OCI-LY3 (cell line): ENCODE measurements at regions not wholly inside any gene's neighbourhood (a gene's known extent, or its start where the extent isn't known, plus 50 kb on each side); places are given as distances from the start of the nearest gene placed in this dataset.

Experiments used
- EZH2phosphoT487 ChIP-seq: fragments of 200-600 bp; shearing (Covaris generic); IDR thresholded peaks from 2 replicates; pipeline ENCODE4 v1.6.1; 2018; ENCODE audit warnings: antibody characterized with exemption, mixed run types, low read depth
- TF ChIP-seq, protein P1 (sequence below): fragments of 200-600, 300-600 bp; sonication (generic); IDR thresholded peaks from 2 replicates; pipeline ENCODE4 v1.5.1; 2014; ENCODE audit warnings: antibody characterized with exemption, low read length, low read depth

DNA sequence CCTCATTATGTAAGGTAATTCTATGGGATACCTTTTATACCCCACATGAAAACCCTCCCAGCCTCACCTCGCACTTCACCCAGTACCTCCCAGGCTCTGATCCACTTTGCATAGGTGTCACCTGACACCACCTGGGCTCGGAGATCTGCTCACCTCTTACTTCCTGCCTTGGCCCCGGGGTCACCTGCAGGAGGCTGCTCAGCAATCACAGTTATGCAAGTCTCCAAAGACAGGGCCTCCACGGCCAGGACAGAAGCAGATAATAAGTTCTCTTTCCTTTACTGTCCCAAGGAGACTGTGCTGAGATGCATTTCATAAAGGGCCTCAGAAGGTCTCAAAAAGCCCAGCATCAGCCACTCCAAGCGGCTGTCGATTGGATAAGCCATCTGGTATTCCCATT is 112.4 kb upstream of the PPP2R2D start:
- TF ChIP-seq, protein P1, sequence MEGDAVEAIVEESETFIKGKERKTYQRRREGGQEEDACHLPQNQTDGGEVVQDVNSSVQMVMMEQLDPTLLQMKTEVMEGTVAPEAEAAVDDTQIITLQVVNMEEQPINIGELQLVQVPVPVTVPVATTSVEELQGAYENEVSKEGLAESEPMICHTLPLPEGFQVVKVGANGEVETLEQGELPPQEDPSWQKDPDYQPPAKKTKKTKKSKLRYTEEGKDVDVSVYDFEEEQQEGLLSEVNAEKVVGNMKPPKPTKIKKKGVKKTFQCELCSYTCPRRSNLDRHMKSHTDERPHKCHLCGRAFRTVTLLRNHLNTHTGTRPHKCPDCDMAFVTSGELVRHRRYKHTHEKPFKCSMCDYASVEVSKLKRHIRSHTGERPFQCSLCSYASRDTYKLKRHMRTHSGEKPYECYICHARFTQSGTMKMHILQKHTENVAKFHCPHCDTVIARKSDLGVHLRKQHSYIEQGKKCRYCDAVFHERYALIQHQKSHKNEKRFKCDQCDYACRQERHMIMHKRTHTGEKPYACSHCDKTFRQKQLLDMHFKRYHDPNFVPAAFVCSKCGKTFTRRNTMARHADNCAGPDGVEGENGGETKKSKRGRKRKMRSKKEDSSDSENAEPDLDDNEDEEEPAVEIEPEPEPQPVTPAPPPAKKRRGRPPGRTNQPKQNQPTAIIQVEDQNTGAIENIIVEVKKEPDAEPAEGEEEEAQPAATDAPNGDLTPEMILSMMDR = no peak
- TF ChIP-seq EZH2phosphoT487 = no peak
